CD14-positive monocyte (primary cell): ENCODE measurements at regions not wholly inside any gene's neighbourhood (a gene's known extent, or its start where the extent isn't known, plus 50 kb on each side); places are given as distances from the start of the nearest gene placed in this dataset.

Experiments
- DNase-seq, 3 donors: peaks; one replicate each; pipeline ENCODE4 v3.0.0-alpha.2; 2011 to 2022
- H2AFZ ChIP-seq: 2 replicates; pipeline ENCODE4 v1.6.0; 2012; ENCODE audit warnings: mild to moderate bottlenecking, low read depth, low read length, inconsistent platforms; ENCODE audit not compliant: insufficient read depth, poor library complexity, severe bottlenecking
- H3K27ac ChIP-seq, 2 donors: 1 replicate in 1 of 2; 2 replicates in 1 of 2; pipeline ENCODE4 v1.5.1; 2012 to 2013; ENCODE audit warnings: low read length in 2 of 2, control low read depth in 1 of 2, inconsistent platforms in 1 of 2, low read depth in 1 of 2, mild to moderate bottlenecking in 1 of 2
- H3K27me3 ChIP-seq, 2 donors: one replicate each; pipeline versions ENCODE4 v1.6.0 to v1.6.1; 2011 to 2013; ENCODE audit warnings: low read length in 2 of 2; ENCODE audit not compliant: control insufficient read depth in 2 of 2, insufficient read depth in 2 of 2
- H3K36me3 ChIP-seq, 2 donors: replicated peaks in 1 of 2; 1 replicate in 1 of 2; 2 replicates in 1 of 2; pipeline versions ENCODE4 v1.5.1 to v1.6.1; 2012 to 2013; ENCODE audit warnings: low read length in 2 of 2, control low read depth in 1 of 2, inconsistent platforms in 1 of 2, mild to moderate bottlenecking in 1 of 2; ENCODE audit not compliant: insufficient read depth in 2 of 2, control insufficient read depth in 1 of 2
- H3K4me1 ChIP-seq, 2 donors: 1 replicate in 1 of 2; 2 replicates in 1 of 2; pipeline versions ENCODE4 v1.5.1 to v1.6.1; 2012 to 2013; ENCODE audit warnings: low read length in 2 of 2, control low read depth in 1 of 2, inconsistent platforms in 1 of 2, mild to moderate bottlenecking in 1 of 2, moderate library complexity in 1 of 2; ENCODE audit not compliant: insufficient read depth in 2 of 2, control insufficient read depth in 1 of 2
- H3K4me2 ChIP-seq: replicated peaks from 2 replicates; pipeline ENCODE3; 2012; ENCODE audit warnings: low read length, moderate library complexity, mild to moderate bottlenecking; ENCODE audit not compliant: poor library complexity, severe bottlenecking; ENCODE audit errors: extremely low read depth
- H3K4me3 ChIP-seq, 3 experiments: fragments of 200-600 bp in 1 of 3; sonication (generic) in 1 of 3; replicated peaks in 1 of 3; 1 replicate in 2 of 3; 2 replicates in 1 of 3; pipeline ENCODE4 v1.5.1; 2011 to 2013; ENCODE audit warnings: low read length in 3 of 3, mild to moderate bottlenecking in 3 of 3, control low read depth in 2 of 3, low read depth in 2 of 3, inconsistent platforms in 1 of 3, moderate library complexity in 1 of 3
- H3K79me2 ChIP-seq: 2 replicates; pipeline ENCODE4 v1.6.0; 2012; ENCODE audit warnings: mild to moderate bottlenecking, control low read depth, inconsistent platforms, low read length, moderate library complexity; ENCODE audit not compliant: insufficient read depth
- H3K9ac ChIP-seq: 2 replicates; pipeline ENCODE4 v1.6.0; 2017; ENCODE audit warnings: low read length, mild to moderate bottlenecking; ENCODE audit not compliant: insufficient read depth, poor library complexity, severe bottlenecking
- H3K9me3 ChIP-seq, 2 donors: replicated peaks in 1 of 2; 1 replicate in 1 of 2; 2 replicates in 1 of 2; pipeline versions ENCODE4 v1.5.1 to v1.6.1; 2012 to 2013; ENCODE audit warnings: low read length in 2 of 2, control low read depth in 1 of 2; ENCODE audit not compliant: control insufficient read depth in 1 of 2, insufficient read depth in 1 of 2
- H4K20me1 ChIP-seq: 2 replicates; pipeline ENCODE4 v1.6.0; 2012; ENCODE audit warnings: mild to moderate bottlenecking, low read length, control low read depth, moderate library complexity; ENCODE audit not compliant: insufficient read depth
- H3K27ac Mint-ChIP-seq, 7 donors: one replicate each; pipeline ENCODE4 v1.8.0; 2020; ENCODE audit warnings: mild to moderate bottlenecking in 7 of 7, mixed read lengths in 7 of 7, moderate library complexity in 6 of 7, inconsistent platforms in 2 of 7
- H3K27me3 Mint-ChIP-seq, 3 donors: one replicate each; pipeline ENCODE4 v1.8.0; 2021 to 2022; ENCODE audit warnings: low read depth in 3 of 3, mild to moderate bottlenecking in 3 of 3, mixed read lengths in 3 of 3, moderate library complexity in 3 of 3, inconsistent platforms in 1 of 3
- H3K36me3 Mint-ChIP-seq, 2 donors: one replicate each; pipeline ENCODE4 v1.8.0; 2020; ENCODE audit warnings: mixed read lengths in 2 of 2, inconsistent platforms in 1 of 2, mild to moderate bottlenecking in 1 of 2
- H3K4me1 Mint-ChIP-seq: one replicate; pipeline ENCODE4 v1.8.0; 2020; ENCODE audit warnings: mild to moderate bottlenecking, mixed read lengths
- H3K4me3 Mint-ChIP-seq, 2 donors: one replicate each; pipeline ENCODE4 v1.8.0; 2020; ENCODE audit warnings: mild to moderate bottlenecking in 2 of 2, mixed read lengths in 2 of 2, moderate library complexity in 1 of 2
- H3K9me3 Mint-ChIP-seq, 7 donors: one replicate each; pipeline ENCODE4 v1.8.0; 2020 to 2022; ENCODE audit warnings: mixed read lengths in 7 of 7, mild to moderate bottlenecking in 6 of 7, moderate library complexity in 6 of 7, inconsistent platforms in 2 of 7
- WGBS: methylation state at CpG from one replicate; pipeline ENCODE4 v1.1.5; 2013; ENCODE audit warnings: missing lambda C conversion rate; ENCODE audit not compliant: insufficient coverage; 5-methylcytosine and 5-hydroxymethylcytosine counted together
- intact Hi-C, 2 donors: fragments of 100-400 bp; cut with micrococcal nuclease; formaldehyde crosslinking; loops; one replicate each; pipeline versions ENCODE4 v1.15.0 to v1.15.1; 2023
- TF ChIP-seq, protein P1 (sequence below): fragments of 200-600 bp; IDR thresholded peaks from one replicate; pipeline ENCODE4 v1.8.0; 2022; ENCODE audit warnings: antibody characterized with exemption, mild to moderate bottlenecking

DNA sequence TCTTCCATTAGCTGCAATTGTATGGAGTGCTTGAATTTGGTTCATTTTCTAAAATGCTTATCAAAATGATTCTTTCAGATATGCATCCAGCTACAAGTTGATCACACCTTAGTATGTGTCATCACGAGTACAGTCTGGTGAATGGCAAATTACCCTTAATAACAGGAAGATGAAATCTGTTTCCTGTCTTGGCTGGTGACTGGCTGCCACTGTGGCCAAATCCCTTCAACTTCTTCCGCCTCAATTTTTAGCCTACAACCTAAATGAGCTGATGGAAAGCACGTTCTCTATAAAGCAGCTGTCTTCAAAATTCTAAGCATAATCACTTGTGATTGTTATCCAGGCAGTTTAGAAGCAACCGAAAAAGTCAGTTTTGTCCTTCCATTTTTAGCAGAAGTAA is 387.1 kb upstream of the NECTIN3 start:
- Histone ChIP-seq H3K79me2 (no peaks in the 10 kb centered on the region), H4K20me1 (no peaks in the 10 kb centered on the region), H3K36me3 (no peaks in the 10 kb centered on the region), H3K9ac (no peak overlapping the region), H3K27ac (no peak overlapping the region), H3K4me1 (no peaks in the 10 kb centered on the region), H2AFZ (no peak overlapping the region), H3K4me3 (no peak overlapping the region), H3K4me2 (no peak overlapping the region), H3K27me3 (no peaks in the 10 kb centered on the region), H3K9me3 (peaks cover 0 to 5% of the 10 kb centered on the region in 2 donors)
- H3K27ac Mint-ChIP-seq, result no peak overlapping the region
- intact Hi-C loops, result no loop called here
- no peak overlapping the region for H3K4me3 Mint-ChIP-seq
- DNase-seq, result no peak
- no peaks in the 10 kb centered on the region for H3K4me1 Mint-ChIP-seq
- H3K36me3 Mint-ChIP-seq, result no peaks in the 10 kb centered on the region
- no peaks in the 10 kb centered on the region for H3K27me3 Mint-ChIP-seq
- H3K9me3 Mint-ChIP-seq, result peaks cover 0 to 6% (median 1%) of the 10 kb centered on the region in 7 donors
- TF ChIP-seq, protein P1, sequence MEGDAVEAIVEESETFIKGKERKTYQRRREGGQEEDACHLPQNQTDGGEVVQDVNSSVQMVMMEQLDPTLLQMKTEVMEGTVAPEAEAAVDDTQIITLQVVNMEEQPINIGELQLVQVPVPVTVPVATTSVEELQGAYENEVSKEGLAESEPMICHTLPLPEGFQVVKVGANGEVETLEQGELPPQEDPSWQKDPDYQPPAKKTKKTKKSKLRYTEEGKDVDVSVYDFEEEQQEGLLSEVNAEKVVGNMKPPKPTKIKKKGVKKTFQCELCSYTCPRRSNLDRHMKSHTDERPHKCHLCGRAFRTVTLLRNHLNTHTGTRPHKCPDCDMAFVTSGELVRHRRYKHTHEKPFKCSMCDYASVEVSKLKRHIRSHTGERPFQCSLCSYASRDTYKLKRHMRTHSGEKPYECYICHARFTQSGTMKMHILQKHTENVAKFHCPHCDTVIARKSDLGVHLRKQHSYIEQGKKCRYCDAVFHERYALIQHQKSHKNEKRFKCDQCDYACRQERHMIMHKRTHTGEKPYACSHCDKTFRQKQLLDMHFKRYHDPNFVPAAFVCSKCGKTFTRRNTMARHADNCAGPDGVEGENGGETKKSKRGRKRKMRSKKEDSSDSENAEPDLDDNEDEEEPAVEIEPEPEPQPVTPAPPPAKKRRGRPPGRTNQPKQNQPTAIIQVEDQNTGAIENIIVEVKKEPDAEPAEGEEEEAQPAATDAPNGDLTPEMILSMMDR, result no peak
- WGBS, result 80% methylated on average over 1 of the region's 4 CpGs

DNA sequence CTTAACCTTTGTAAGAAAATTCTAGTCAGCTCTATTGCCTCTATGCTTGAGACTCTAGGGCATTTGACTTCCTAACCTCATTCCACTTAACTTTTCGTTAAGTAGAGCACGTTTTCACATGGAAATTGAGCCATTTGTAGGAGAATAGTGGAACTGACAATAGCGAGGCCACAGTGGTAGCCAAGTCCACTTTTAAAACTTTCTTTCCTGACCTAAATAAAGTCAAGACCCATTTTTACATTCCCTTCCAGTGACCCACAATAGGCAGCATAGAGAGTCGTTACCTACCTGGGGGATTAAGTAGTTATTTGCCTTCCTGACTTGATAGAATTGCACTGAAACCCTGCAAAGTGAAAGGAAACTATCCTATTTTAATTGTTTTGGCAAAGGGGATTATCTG is 386.0 kb upstream of the NECTIN3 start:
- Mint-ChIP-seq H3K36me3 (no peaks in the 10 kb centered on the region), H3K9me3 (peaks cover 0 to 6% (median 2%) of the 10 kb centered on the region in 7 donors), H3K4me3 (no peak overlapping the region), H3K27me3 (no peaks in the 10 kb centered on the region), H3K4me1 (no peaks in the 10 kb centered on the region), H3K27ac (no peak overlapping the region)
- Histone ChIP-seq H2AFZ (no peak overlapping the region), H3K4me1 (no peaks in the 10 kb centered on the region), H4K20me1 (no peaks in the 10 kb centered on the region), H3K27me3 (no peaks in the 10 kb centered on the region), H3K4me3 (no peak overlapping the region), H3K9me3 (peaks cover 0 to 5% of the 10 kb centered on the region in 2 donors), H3K27ac (no peak overlapping the region), H3K79me2 (no peaks in the 10 kb centered on the region), H3K4me2 (no peak overlapping the region), H3K36me3 (no peaks in the 10 kb centered on the region), H3K9ac (no peak overlapping the region)
- no CpG with 5 or more reads among the region's 4 CpGs for WGBS
- DNase-seq, result no peak
- intact Hi-C loops, result no loop called here
- TF ChIP-seq, protein P1, result no peak
